SK-N-MC (cell line): ENCODE measurements at regions not wholly inside any gene's neighbourhood (a gene's known extent, or its start where the extent isn't known, plus 50 kb on each side); places are given as distances from the start of the nearest gene placed in this dataset.

Experiments
- EZH2 ChIP-seq: fragments of 200-600 bp; sonication (generic); IDR thresholded peaks from one replicate; pipeline ENCODE4 v1.6.1; 2017; ENCODE audit warnings: antibody characterized with exemption
- FOXP2 ChIP-seq: optimal IDR thresholded peaks from 2 replicates; pipeline ENCODE3; 2011; ENCODE audit warnings: mild to moderate bottlenecking, moderate library complexity; ENCODE audit not compliant: insufficient read depth; ENCODE audit errors: extremely low read length, control extremely low read depth
- POLR2AphosphoS5 ChIP-seq: IDR thresholded peaks from 2 replicates; pipeline ENCODE4 v1.6.1; 2012; ENCODE audit warnings: mild to moderate bottlenecking, low read depth, low read length, borderline replicate concordance

GRCh38 chr22:17284466-17284865 lies 65.2 kb upstream of the ADA2 start:
- TF ChIP-seq EZH2 (no peak), POLR2AphosphoS5 (no peak), FOXP2 (no peak)
